ENCODE measurements at regions not wholly inside any gene's neighbourhood (a gene's known extent, or its start where the extent isn't known, plus 50 kb on each side); places are given as distances from the start of the nearest gene placed in this dataset.
A peak's percentile ranks its signal among the peaks of the same experiment; 100 is the strongest.
"Not testable (repeated sequence)": the region's sequence is repeated elsewhere in the genome, so short reads cannot be mapped to it uniquely, and the experiment has no call there.

DNA sequence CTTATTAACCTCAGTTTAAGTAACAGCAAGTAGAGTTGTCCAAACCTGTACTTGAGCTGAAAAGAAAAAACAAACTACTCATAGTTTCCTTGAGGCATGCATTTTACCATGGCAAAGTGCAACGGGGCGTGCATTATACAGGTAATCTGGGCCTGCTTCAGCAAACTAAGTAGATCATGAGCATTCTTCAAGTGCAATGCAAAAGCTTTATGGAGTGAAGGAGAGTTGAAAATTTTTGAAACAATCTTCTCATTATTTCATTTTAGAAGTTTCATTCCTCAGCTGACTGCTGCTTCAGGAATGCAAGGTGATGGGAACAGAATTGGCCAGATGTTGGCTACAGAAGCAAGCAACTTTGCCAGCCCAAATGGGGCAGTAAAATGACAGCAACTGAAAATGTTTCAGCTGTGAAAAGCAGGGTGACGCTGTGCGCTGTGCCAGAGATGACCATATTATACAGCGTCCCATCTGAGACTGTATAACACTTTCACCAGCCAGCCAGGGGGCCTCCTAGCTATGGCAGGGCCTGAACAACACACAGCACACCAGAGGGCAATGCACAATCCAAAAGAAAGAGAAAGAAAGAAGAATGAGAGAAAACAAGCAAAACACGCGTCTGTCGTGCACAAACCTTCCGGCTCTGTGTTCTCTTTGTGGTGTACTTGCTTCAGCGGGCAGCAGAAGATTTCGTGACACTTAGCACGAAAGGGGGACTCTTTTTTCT is 145.5 kb upstream of the FGF13 start:
- no peak for DNase-seq

- DNase-seq, result no peak
These were observed 142.4 kb upstream of the FGF13 start for GRCh38 chrX:138853936-138854335.

GRCh38 chrX:138849521-138849920 is 138.0 kb upstream of the FGF13 start:
- no peak for DNase-seq

GRCh38 chrX:138847930-138848329 is 136.4 kb upstream of the FGF13 start:
- no peak for DNase-seq

DNA sequence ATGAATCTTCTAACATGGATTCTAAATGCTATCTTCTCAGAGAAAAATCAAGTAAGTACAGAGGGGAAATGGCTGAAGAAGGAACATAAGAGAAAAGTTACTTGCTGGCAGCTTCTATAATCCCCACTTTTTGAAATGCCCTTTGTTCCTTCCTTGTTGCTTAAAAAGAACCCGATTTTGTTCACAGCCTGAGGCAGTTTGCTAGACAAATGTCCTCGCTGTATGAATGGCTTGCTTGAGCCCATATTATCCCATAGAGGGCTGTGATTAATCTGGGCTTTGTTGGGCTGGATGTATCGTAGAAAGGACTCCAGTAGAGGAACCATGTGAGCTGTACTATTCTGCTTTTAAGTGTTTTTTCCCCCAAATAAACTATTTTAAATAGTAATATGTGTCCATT is 134.3 kb upstream of the FGF13 start:
- no peak for DNase-seq

DNA sequence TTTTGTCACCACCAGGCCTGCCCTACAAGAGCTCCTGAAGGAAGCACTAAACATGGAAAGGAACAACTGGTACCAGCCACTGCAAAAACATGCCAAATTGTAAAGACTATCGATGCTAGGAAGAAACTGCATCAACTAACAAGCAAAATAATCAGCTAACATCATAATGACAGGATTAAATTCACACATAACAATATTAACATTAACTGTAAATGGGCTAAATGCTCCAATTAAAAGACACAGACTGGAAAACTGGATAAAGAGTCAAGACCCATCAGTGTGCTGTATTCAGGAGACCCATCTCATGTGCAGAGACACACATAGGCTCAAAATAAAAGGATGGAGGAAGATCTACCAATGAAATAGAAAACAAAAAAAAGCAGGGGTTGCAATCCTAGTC is 95.9 kb upstream of the FGF13 start:
- DNase-seq, result not testable (repeated sequence)

GRCh38 chrX:138794246-138794645 is 82.7 kb upstream of the FGF13 start:
- DNase-seq, result peak; percentile 20

- DNase-seq, result no peak
These were observed 80.0 kb upstream of the FGF13 start for GRCh38 chrX:138791551-138791950.

DNA sequence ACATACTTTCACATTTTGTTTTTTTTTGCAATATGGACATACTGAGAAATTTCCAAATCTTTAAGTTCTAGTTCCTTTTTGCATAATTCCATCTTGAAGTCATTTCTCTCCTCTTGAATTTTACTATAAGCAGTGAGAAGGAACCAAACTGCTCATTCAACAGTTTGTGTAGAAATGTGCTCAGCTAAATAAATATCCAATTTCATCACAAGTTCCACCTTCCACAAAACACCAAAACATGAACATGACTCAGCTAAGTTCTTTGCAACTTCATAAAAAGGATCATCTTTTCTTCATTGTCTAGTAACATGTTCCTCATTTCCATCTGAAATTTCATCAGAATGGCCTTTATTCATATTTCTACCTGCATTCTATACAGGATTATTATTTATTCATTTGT is 77.3 kb upstream of the FGF13 start:
- DNase-seq, result peak; percentile 28

DNA sequence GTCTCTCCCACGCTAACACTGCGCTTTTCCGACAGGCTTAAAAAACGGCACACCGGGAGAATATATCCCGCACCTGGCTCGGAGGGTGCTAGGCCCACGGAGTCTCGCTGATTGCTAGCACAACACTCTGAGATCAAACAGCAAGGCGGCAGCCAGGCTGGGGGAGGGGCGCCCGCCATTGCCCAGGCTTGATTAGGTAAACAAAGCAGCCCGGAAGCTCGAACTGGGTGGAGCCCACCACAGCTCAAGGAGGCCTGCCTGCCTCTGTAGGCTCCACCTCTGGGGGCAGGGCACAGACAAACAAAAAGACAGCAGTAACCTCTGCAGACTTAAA is 67.0 kb upstream of the FGF13 start:
- DNase-seq, result not testable (repeated sequence)

GRCh38 chrX:138777908-138778575 is 66.5 kb upstream of the FGF13 start:
- not testable (repeated sequence) for DNase-seq

GRCh38 chrX:138777230-138777629 is 65.7 kb upstream of the FGF13 start:
- no peak for DNase-seq

DNA sequence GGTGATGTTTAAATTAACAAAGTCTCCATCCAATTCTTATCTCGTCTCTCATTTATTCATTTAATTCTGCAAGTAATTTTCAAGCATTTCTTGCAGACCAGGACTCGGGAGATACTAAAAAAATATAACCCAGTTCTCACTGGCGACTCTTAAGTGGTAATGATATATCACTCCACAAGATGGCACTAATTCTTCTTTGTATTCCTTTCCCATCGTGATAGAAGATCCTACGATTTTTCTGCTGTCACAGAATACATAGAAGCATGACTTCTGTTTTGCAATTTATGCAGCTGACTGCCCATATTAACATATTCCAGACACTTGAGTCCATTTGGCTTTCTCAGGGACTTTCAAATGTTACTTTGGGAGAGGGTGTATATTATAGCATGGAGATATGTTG is 64.0 kb upstream of the FGF13 start:
- peak; percentile 2 for DNase-seq

- DNase-seq, result peak; percentile 59
These were observed 59.5 kb upstream of the FGF13 start for GRCh38 chrX:138771047-138771446.

- no peak for DNase-seq
These were observed 58.4 kb upstream of the FGF13 start for GRCh38 chrX:138769918-138770317.

DNA sequence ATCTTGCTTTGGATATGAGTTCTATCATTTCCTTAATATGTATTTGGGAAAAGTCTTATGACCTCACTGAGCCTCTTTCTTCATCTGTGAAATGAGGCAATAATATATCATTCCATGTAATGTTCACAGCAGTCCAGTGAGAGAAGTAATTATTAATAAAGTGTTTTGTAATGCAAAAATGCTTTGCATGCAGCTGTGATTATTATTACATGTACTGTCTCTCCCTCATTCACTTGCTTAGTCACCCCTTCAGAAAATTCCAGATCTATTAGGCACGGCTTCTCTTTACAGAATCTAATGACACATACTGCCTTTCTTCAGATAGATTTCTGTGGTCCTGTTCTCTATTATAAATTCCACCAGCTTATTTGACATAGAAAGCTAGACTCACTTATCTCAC is 53.5 kb upstream of the FGF13 start:
- no peak for DNase-seq

GRCh38 chrX:138763761-138764160 is 52.2 kb upstream of the FGF13 start:
- DNase-seq, result no peak

DNA sequence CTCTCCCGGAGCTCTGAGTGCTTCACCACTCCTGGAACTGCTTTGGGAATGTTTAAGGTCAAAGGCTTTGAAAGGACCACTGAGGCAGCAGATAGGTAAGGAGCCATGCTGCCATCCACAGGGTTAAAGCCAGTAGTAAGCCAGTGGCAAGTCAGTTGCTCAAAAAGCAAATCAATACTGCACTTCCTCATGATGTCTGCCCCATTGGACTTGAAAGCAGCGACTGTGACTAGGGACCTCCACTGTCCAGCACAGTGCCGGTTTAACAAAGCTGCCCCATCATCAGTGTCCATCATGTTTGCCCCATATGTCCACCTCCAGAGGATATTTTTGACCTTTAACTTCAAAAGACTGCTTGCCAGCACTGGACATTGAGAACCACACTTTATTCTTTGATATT is 49.9 kb upstream of the FGF13 start:
- DNase-seq, result no peak

Measured in MV-4-11 (cell line).